Adrenal gland (tissue), 9 donors: ENCODE measurements at regions not wholly inside any gene's neighbourhood (a gene's known extent, or its start where the extent isn't known, plus 50 kb on each side); places are given as distances from the start of the nearest gene placed in this dataset.
"Not testable (repeated sequence)": the region's sequence is repeated elsewhere in the genome, so short reads cannot be mapped to it uniquely, and the experiment has no call there.

ENCODE experiments used
- DNase-seq, 7 donors: peaks; one replicate each; pipeline ENCODE4 v3.0.0-alpha.2; 2019 to 2020
- H3K27ac ChIP-seq, 5 donors: fragments of 200-600 bp; sonication (generic) in 4 of 5; 1 replicate in 3 of 5; 2 replicates in 2 of 5; pipeline versions ENCODE4 v1.5.1 to v1.8.0; 2016 to 2020; ENCODE audit warnings: mild to moderate bottlenecking in 1 of 5
- H3K27me3 ChIP-seq: fragments of 200-600 bp; 2 replicates; pipeline ENCODE4 v1.8.0; 2021
- H3K36me3 ChIP-seq, 2 donors: fragments of 200-600 bp; replicated peaks in 1 of 2; 1 replicate in 1 of 2; 2 replicates in 1 of 2; pipeline versions ENCODE4 v1.5.1 to v1.8.0; 2018 to 2022
- H3K4me1 ChIP-seq, 2 donors: fragments of 200-600 bp; replicated peaks in 1 of 2; 1 replicate in 1 of 2; 2 replicates in 1 of 2; pipeline versions ENCODE4 v1.5.1 to v1.8.0; 2018 to 2021
- H3K4me3 ChIP-seq, 4 donors: fragments of 200-600 bp; sonication (generic) in 3 of 4; one replicate each; pipeline ENCODE4 v1.5.1; 2016 to 2018
- H3K9me3 ChIP-seq, 3 donors: fragments of 200-600 bp; sonication (generic) in 1 of 3; replicated peaks in 1 of 3; 1 replicate in 2 of 3; 2 replicates in 1 of 3; pipeline versions ENCODE4 v1.5.1 to v1.8.0; 2016 to 2021
- CTCF ChIP-seq, 6 experiments: fragments of 450-650 bp in 4 of 6; fragments of 200-600 bp in 2 of 6; sonication (generic) in 1 of 6; IDR thresholded peaks; 1 replicate in 5 of 6; 2 replicates in 1 of 6; pipeline versions ENCODE4 v1.5.1 to v1.8.0; 2016 to 2021; ENCODE audit warnings: antibody characterized with exemption in 6 of 6, mild to moderate bottlenecking in 2 of 6, moderate library complexity in 1 of 6
- POLR2A ChIP-seq, 2 donors: fragments of 450-650 bp; IDR thresholded peaks; one replicate each; pipeline ENCODE4 v1.6.1; 2017; ENCODE audit warnings: antibody characterized with exemption in 2 of 2, mild to moderate bottlenecking in 2 of 2, moderate library complexity in 1 of 2
- WGBS, 4 donors: extraction: QIAGEN DNeasy Blood & Tissue Kit in 2 of 4; methylation state at CpG; one replicate each; pipeline versions ENCODE4 v1.1.5 to v1.1.7; 2013 to 2017; 5-methylcytosine and 5-hydroxymethylcytosine counted together
- intact Hi-C, 2 donors: fragments of 100-400 bp; cut with DNase I; formaldehyde crosslinking; loops; one replicate each; pipeline versions ENCODE4 v1.14.1 to v1.15.0; 2022 to 2023
- donor health status: healthy with polysubstance abuse.
- donor health status: Bipolar disorder and iron deficiency.
- donor health status: DM: yes; HTN: yes; CAD: no.
- donor health status: DM: no; HTN: no; CAD: no.
- donor health status: DM: no; HTN: no; CAD: no.

GRCh38 chr10:35263827-35264226 lies 72.5 kb upstream of the CCNY start:
- H3K27me3 ChIP-seq, H3K4me1 ChIP-seq, H3K9me3 ChIP-seq, DNase-seq, H3K27ac ChIP-seq, H3K4me3 ChIP-seq, H3K36me3 ChIP-seq, intact Hi-C loops: not testable (repeated sequence)
- WGBS, 4 donors = 94 to 98% (median 94%) methylated on average over 3 of the region's 3 CpGs

DNA sequence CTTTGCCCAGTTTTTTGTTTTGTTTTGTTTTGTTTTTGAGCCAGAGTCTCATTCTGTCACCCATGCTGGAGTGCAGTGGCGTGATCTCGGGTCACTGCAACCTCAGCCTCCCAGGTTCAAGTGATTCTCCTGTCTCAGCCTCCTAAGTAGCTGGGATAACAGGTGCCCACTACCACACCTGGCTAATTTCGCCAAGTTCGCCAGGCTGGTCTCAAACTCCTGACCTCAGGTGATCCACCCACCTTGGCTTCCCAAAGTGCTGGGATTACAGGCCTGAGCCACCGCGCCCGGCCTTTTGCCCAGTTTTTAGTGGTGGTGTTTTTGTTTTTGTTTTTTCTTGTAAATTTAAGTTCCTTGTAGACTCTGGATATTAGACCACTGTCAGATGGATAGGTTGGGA lies 71.7 kb upstream of the CCNY start:
- H3K36me3 ChIP-seq, H3K4me1 ChIP-seq, H3K9me3 ChIP-seq, intact Hi-C loops, H3K4me3 ChIP-seq, H3K27ac ChIP-seq, H3K27me3 ChIP-seq: not testable (repeated sequence)
- WGBS, 4 donors = 92 to 97% (median 95%) methylated on average over 7 of the region's 7 CpGs
- peak in 1 of 7 donors; percentile 31 for DNase-seq

DNA sequence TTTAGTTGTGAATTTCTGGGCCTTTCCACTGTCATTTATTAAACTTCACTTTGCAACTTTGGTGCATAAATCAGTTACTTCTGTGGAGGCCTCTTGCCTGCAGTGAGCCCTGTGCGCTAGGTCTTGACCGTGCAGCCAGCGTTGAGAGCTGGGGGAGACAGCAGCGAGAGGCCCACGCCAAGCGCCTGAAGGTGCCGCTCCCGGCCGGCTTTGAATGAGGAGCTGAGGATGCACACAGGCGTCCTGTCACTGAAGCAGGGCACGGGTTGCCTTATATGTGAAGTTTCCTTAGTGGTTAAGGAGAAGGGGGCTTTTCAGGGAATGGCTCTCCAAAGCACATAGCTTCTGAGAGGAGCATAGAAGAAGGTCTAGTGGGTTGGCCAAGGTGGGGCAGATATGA lies 70.9 kb upstream of the CCNY start:
- Histone ChIP-seq H3K4me1 (peaks cover 3 to 4% of the 10 kb centered on the region in 2 donors), H3K36me3 (no peaks in the 10 kb centered on the region), H3K9me3 (no peaks in the 10 kb centered on the region), H3K27me3 (no peaks in the 10 kb centered on the region), H3K27ac (no peak overlapping the region), H3K4me3 (no peak overlapping the region)
- intact Hi-C loops = no loop called here
- TF ChIP-seq POLR2A (IDR thresholded peaks at IDR 0.05) = no peak
- no peak for TF ChIP-seq CTCF (IDR thresholded peaks at IDR 0.05)
- peak in 1 of 7 donors; percentile 28 for DNase-seq
- 88 to 91% (median 90%) methylated on average over 9 to 11 of the region's 11 CpGs for WGBS, 4 donors

- 87 to 100% (median 92%) methylated on average over 2 to 3 of the region's 3 CpGs for WGBS, 4 donors
- no peak overlapping the region for H3K27ac ChIP-seq
Observed at GRCh38 chr10:35268323-35268722, 68.0 kb upstream of the CCNY start.

DNA sequence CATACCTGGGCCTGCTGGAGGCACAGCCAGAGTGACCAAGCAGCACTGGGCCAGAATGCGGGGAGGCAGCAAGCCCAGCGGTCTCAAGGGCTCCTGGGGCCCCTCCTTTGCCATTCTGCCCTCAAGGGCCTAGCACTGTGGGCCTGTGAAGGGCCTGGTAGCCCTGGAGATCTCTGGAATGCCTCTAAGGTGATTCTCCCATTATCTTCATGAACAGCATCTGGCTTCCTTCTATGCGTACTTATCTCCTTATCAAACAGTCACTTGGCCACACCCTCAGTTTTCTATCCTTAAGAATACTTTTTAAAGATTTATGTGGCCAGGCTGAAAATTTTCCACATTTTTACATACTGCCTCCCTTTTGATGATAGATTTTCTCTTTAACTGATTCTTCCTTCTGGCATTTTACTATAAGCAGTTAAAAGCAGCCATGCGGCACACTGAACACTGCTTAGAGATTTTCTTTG lies 67.5 kb upstream of the CCNY start:
- H3K4me1 ChIP-seq = peaks cover 3 to 4% of the 10 kb centered on the region in 2 donors
- H3K27ac ChIP-seq = no peak overlapping the region
- no peaks in the 10 kb centered on the region for H3K27me3 ChIP-seq
- intact Hi-C loops = no loop called here
- no peaks in the 10 kb centered on the region for H3K9me3 ChIP-seq
- no peak for TF ChIP-seq CTCF (IDR thresholded peaks at IDR 0.05)
- no peak for TF ChIP-seq POLR2A (IDR thresholded peaks at IDR 0.05)
- 66 to 87% (median 83%) methylated on average over 3 to 4 of the region's 4 CpGs for WGBS, 4 donors
- DNase-seq = no peak
- H3K36me3 ChIP-seq = no peaks in the 10 kb centered on the region
- no peak overlapping the region for H3K4me3 ChIP-seq

More at GRCh38 chr10:35268323-35268722, 68.0 kb upstream of the CCNY start:
- DNase-seq = no peak
- H3K9me3 ChIP-seq = no peaks in the 10 kb centered on the region
- TF ChIP-seq CTCF (IDR thresholded peaks at IDR 0.05) (no peak), POLR2A (IDR thresholded peaks at IDR 0.05) (no peak)
- H3K4me1 ChIP-seq = peaks cover 3 to 4% of the 10 kb centered on the region in 2 donors
- intact Hi-C loops = no loop called here
- H3K27me3 ChIP-seq = no peaks in the 10 kb centered on the region
- H3K4me3 ChIP-seq = no peak overlapping the region
- H3K36me3 ChIP-seq = no peaks in the 10 kb centered on the region
